22Rv1 (cell line): ENCODE measurements at regions not wholly inside any gene's neighbourhood (a gene's known extent, or its start where the extent isn't known, plus 50 kb on each side); places are given as distances from the start of the nearest gene placed in this dataset.

Source experiments
- H3K27ac ChIP-seq: fragments of 450-650 bp; 2 replicates; pipeline ENCODE4 v1.5.1; 2017
- CTCF ChIP-seq: fragments of 450-650 bp; IDR thresholded peaks from 2 replicates; pipeline ENCODE4 v1.5.1; 2017; ENCODE audit warnings: mild to moderate bottlenecking
- ZFX ChIP-seq: fragments of 450-650 bp; IDR thresholded peaks from 2 replicates; pipeline ENCODE4 v1.6.1; 2017; ENCODE audit warnings: antibody characterized with exemption, borderline replicate concordance

GRCh38 chr21:27586986-27587385 is 620.1 kb upstream of the ADAMTS5 start:
- H3K27ac ChIP-seq, result no peak overlapping the region

GRCh38 chr21:27586326-27586725 is 619.4 kb upstream of the ADAMTS5 start:
- H3K27ac ChIP-seq, result no peak overlapping the region
- no peak for TF ChIP-seq ZFX
- no peak for TF ChIP-seq CTCF

More at GRCh38 chr21:27586986-27587385, 620.1 kb upstream of the ADAMTS5 start:
- TF ChIP-seq ZFX (no peak), CTCF (no peak)

DNA sequence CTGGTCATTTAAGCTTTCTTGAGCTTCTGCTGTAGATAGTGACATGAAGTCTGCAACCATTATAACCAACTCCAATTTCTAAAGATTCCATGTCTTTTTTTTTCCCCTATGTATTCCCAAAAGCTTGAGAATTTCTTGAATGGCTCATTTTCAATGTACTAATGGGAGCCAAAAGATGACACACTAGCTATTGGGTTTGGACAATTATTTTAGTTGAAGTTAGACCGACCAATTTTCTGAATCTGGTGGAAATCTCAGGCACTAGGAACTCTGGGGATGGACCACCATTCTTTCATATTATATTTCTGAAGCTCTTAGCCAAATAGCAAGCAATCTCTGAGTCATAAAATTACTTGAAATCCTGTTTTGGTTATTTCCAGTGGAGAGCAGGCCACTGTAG is 617.4 kb upstream of the ADAMTS5 start:
- TF ChIP-seq CTCF (no peak), ZFX (no peak)
- no peak overlapping the region for H3K27ac ChIP-seq

GRCh38 chr21:27582948-27583430 is 616.1 kb upstream of the ADAMTS5 start:
- no peak overlapping the region for H3K27ac ChIP-seq
- no peak for TF ChIP-seq ZFX
- no peak for TF ChIP-seq CTCF

DNA sequence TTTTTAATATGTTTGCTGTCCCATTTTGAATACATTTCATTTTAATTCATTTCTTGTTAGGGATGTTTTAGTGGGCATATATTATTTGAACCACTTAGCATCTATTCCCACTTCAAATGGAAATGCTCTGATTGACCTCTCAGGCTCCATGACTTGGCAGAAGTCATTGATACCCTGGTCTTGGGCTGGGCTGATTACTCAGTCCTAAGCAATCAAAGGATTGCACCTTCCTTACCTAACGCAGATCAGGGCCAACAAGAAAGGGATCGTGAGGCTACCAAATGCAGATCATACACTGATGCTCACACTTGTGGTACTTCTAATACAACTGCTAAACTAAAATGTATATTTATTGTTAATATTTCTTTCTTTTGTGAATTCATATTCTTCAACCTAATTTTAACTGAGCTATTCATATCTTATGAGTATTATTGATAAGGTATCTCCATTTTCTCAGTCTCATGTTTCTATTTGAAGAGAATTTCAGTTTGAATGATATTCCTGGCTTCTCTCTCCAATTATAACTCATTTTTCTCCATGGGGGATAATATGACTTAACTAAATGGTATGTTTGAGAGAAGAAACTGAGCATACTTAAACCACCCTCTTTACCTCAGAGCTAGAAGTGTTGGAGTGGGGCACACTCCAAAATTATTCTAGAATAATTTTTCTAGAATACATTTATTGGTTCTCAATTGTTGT is 615.5 kb upstream of the ADAMTS5 start:
- no peak overlapping the region for H3K27ac ChIP-seq
- no peak for TF ChIP-seq CTCF
- TF ChIP-seq ZFX, result no peak

DNA sequence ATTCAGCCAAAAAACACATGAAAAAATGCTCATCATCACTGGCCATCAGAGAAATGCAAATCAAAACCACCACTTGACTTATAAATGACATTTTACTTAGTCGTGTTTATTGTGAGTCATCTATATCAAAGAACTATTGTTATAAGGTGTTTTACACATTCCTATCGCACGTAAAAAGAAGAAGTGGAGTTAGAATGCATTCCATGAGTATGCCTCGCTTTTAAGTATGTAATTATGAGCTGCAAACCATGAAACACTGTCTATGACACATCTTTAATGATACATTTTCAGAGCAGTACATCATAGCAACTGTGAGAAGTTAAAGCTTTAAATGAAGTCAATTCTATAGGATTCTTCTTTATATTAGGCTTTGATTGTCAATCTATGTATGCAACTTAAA is 614.3 kb upstream of the ADAMTS5 start:
- TF ChIP-seq ZFX (no peak), CTCF (no peak)
- H3K27ac ChIP-seq, result no peak overlapping the region

DNA sequence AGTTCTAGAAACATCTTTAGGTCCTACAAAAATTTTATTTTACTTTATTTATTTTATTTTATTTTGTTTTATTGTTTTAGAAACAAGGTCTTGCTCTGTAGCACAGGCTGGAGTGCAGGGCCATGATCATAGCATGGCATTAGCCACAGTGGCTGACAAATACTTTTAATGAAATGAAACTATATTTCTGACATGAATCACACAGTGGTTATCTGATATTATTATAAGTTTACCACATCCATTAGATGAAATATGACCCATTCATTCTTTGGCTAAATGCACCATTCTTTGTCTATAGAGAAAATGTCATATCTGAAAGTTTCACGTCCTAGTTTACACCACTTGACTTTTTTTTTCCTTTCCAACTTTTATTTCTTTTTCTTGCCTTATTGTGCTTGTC is 613.4 kb upstream of the ADAMTS5 start:
- TF ChIP-seq CTCF, result no peak
- TF ChIP-seq ZFX, result no peak
- H3K27ac ChIP-seq, result no peak overlapping the region
